Kidney epithelial cell (primary cell): ENCODE measurements at regions not wholly inside any gene's neighbourhood (a gene's known extent, or its start where the extent isn't known, plus 50 kb on each side); places are given as distances from the start of the nearest gene placed in this dataset.
"Not testable (repeated sequence)": the region's sequence is repeated elsewhere in the genome, so short reads cannot be mapped to it uniquely, and the experiment has no call there.

Source experiments
- DNase-seq: peaks from one replicate; pipeline ENCODE4 v3.0.0-alpha.2; 2010; ENCODE audit warnings: low read depth
- H3K27me3 ChIP-seq: 2 replicates; pipeline ENCODE4 v1.6.0; 2011; ENCODE audit warnings: low read length; ENCODE audit not compliant: control insufficient read depth, insufficient read depth
- H3K36me3 ChIP-seq: 2 replicates; pipeline ENCODE4 v1.5.1; 2011; ENCODE audit warnings: low read length; ENCODE audit not compliant: control insufficient read depth, insufficient read depth
- H3K4me3 ChIP-seq: 2 replicates; pipeline ENCODE4 v1.5.1; 2011; ENCODE audit warnings: low read depth, mild to moderate bottlenecking, control low read depth, low read length
- TF ChIP-seq, protein P1 (sequence below): IDR thresholded peaks from 2 replicates; pipeline ENCODE4 v1.5.1; 2011; ENCODE audit warnings: mild to moderate bottlenecking, moderate library complexity, low read length, control low read depth, inconsistent platforms; ENCODE audit not compliant: insufficient read depth, poor library complexity, severe bottlenecking

DNA sequence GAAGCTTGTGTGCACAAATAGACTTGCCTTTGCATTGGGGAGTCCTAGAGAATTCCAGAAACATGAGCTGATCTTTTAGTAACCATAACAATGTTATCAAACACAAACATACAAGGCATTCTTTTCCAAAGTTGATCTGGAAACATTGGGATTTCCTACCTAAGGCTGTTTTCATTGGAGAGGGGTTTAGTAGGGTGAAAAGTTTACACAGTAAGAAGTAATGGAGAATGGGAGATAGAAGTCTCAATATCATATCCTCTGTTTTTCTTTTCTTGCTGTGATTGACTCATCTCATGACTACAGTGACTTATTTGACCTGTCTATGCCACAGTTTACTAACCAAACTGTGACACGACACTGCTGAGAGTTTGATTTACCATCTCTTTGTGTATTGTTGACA lies 65.6 kb upstream of the PLA2G4A start:
- H3K36me3 ChIP-seq, result no peaks in the 10 kb centered on the region
- peak; percentile 5 for DNase-seq
- no peaks in the 10 kb centered on the region for H3K27me3 ChIP-seq
- H3K4me3 ChIP-seq, result no peak overlapping the region
- TF ChIP-seq, protein P1, sequence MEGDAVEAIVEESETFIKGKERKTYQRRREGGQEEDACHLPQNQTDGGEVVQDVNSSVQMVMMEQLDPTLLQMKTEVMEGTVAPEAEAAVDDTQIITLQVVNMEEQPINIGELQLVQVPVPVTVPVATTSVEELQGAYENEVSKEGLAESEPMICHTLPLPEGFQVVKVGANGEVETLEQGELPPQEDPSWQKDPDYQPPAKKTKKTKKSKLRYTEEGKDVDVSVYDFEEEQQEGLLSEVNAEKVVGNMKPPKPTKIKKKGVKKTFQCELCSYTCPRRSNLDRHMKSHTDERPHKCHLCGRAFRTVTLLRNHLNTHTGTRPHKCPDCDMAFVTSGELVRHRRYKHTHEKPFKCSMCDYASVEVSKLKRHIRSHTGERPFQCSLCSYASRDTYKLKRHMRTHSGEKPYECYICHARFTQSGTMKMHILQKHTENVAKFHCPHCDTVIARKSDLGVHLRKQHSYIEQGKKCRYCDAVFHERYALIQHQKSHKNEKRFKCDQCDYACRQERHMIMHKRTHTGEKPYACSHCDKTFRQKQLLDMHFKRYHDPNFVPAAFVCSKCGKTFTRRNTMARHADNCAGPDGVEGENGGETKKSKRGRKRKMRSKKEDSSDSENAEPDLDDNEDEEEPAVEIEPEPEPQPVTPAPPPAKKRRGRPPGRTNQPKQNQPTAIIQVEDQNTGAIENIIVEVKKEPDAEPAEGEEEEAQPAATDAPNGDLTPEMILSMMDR, result no peak

DNA sequence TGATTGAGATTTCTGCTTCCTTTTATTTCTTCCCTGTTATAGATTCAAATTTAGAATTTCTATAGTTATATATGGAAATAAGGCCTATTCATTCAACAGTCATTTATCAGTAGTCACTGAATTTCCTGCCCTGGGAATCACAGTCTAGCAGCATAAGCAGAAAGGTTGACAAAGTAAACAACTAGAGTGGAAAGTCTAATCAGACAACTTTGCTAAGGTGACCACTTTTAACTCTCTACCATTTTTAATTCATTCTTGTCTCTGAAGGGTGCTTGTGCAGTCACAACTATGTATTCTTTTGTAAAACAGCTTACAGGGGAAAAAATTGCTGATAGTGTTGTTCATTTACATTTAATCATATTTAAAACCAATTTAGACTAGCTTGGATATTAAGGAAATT lies 66.1 kb upstream of the PLA2G4A start:
- TF ChIP-seq, protein P1, result no peak
- DNase-seq, result no peak

DNA sequence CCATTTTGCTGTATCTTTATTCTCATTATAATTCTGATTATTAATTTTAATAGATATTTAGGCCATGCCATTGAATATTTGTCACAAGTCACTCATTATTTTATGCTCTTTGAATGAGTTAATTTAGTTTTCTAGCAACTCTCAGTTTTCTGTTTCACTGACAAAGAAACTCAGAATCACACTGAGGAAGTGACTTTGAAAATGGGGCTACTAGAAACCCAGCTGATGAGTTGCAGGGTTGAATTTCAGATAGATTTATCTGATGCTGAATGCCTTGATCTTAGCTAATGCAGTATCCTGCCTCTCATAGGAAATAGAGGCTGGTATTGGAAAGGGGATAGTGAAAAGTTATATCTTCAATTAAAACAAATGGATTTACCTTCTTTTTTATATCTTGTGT lies 67.4 kb upstream of the PLA2G4A start:
- no peak overlapping the region for H3K4me3 ChIP-seq

More for the DNA sequence above, 66.1 kb upstream of the PLA2G4A start:
- Histone ChIP-seq H3K27me3 (no peaks in the 10 kb centered on the region), H3K36me3 (no peaks in the 10 kb centered on the region), H3K4me3 (no peak overlapping the region)

DNA sequence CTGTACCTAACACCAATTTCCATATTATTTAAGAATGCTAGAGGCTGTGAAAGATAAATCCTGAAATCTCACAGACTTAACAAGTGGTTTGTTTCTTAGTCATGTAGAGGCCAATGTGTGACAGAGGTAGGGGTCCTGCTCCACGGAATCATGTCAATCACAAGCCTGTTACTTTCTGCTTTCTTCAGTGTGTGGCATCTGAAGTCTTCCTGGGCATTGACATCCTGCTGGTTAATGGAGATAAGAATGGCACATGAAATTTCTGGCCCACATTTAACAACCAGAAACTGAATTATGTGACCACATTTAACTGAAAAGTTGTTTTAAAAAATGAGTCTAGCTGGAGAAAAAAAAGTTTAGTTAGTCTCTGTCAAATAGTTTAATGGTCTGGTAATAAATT lies 68.3 kb upstream of the PLA2G4A start:
- H3K4me3 ChIP-seq, result no peak overlapping the region
- TF ChIP-seq, protein P1, result no peak
- H3K27me3 ChIP-seq, result no peaks in the 10 kb centered on the region
- DNase-seq, result no peak
- no peaks in the 10 kb centered on the region for H3K36me3 ChIP-seq

More for the DNA sequence above, 67.4 kb upstream of the PLA2G4A start:
- TF ChIP-seq, protein P1, result no peak
- H3K27me3 ChIP-seq, result no peaks in the 10 kb centered on the region
- no peak for DNase-seq
- H3K36me3 ChIP-seq, result no peaks in the 10 kb centered on the region

DNA sequence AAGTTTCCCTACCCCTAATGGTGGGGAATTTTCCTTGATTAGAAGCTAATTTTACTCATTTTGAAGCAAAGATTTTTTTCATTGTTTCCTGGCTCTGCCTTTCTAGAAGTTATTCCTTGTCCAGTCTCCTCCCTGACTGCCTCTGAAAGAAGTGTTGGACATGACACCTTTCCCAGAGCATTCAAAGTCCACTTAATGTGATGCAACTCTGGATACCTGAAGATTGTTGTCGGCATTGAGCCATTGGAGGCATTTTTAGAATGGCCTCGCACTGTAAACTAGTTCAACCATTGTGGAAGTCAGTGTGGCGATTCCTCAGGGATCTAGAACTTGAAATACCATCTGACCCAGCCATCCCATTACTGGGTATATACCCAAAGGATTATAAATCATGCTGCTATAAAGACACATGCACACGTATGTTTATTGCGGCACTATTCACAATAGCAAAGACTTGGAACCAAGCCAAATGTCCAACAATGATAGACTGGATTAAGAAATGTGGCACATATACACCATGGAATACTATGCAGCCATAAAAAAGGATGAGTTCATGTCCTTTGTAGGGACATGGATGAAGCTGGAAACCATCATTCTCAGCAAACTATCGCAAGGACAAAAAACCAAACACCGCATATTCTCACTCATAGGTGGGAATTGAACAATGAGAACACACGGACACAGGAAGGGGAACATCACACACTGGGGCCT lies 69.7 kb upstream of the PLA2G4A start:
- DNase-seq, H3K27me3 ChIP-seq, H3K36me3 ChIP-seq, H3K4me3 ChIP-seq: not testable (repeated sequence)

DNA sequence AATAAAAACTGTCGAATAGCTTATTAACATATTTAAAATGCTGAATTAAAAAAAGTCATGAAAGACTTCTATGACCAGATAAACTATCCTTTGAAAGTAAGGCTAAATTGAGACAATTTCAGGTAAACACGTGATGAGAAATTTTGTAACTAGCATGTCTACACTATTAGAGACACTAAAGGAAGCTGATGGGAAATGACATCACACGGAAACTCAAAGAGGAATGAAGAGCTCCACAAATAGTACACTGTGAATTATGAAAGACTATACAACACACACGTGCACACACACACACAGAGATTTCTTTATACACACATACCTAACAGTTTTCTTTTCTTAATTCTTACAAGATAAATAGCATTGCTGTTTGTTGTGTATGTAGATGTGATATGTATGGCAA lies 70.9 kb upstream of the PLA2G4A start:
- Histone ChIP-seq H3K4me3 (no peak overlapping the region), H3K27me3 (no peaks in the 10 kb centered on the region), H3K36me3 (no peaks in the 10 kb centered on the region)
- no peak for DNase-seq
- TF ChIP-seq, protein P1, result no peak
